WTC11 (cell line): ENCODE measurements at regions not wholly inside any gene's neighbourhood (a gene's known extent, or its start where the extent isn't known, plus 50 kb on each side); places are given as distances from the start of the nearest gene placed in this dataset.

Source experiments
- ATF2 ChIP-seq: sonication (generic); formaldehyde crosslinking; IDR thresholded peaks from 2 replicates; pipeline ENCODE4 v1.8.1; 2022; ENCODE audit warnings: low read depth, missing genetic modification reagents, borderline replicate concordance
- CTCF ChIP-seq: fragments of 200-600 bp; IDR thresholded peaks from 2 replicates; pipeline ENCODE4 v1.8.0; 2022; ENCODE audit warnings: antibody characterized with exemption
- SMAD4 ChIP-seq: sonication (generic); formaldehyde crosslinking; IDR thresholded peaks from 2 replicates; pipeline ENCODE4 v1.8.0; 2022; ENCODE audit warnings: mild to moderate bottlenecking, missing genetic modification reagents
- TEAD4 ChIP-seq: sonication (generic); formaldehyde crosslinking; IDR thresholded peaks from 2 replicates; pipeline ENCODE4 v1.8.0; 2022; ENCODE audit warnings: mild to moderate bottlenecking, missing genetic modification reagents
- ZNF416 ChIP-seq: fragments of 250-450 bp; sonication (Bioruptor Pico); IDR thresholded peaks from 2 replicates; pipeline ENCODE4 v1.9.0; 2021; ENCODE audit warnings: mild to moderate bottlenecking, inconsistent platforms
- ZNF512 ChIP-seq: sonication (generic); formaldehyde crosslinking; IDR thresholded peaks from 2 replicates; pipeline ENCODE4 v1.8.1; 2022; ENCODE audit warnings: missing genetic modification reagents, borderline replicate concordance
- ZSCAN18 ChIP-seq: fragments of 250-450 bp; sonication (Bioruptor Pico); IDR thresholded peaks from 2 replicates; pipeline ENCODE4 v2.1.2; 2022; ENCODE audit warnings: mild to moderate bottlenecking, moderate library complexity

GRCh38 chr21:35674091-35674671 is 386.1 kb downstream of the SETD4 start:
- TF ChIP-seq CTCF (no peak), ZSCAN18 (no peak), TEAD4 (CRISPR knock-in tag) (no peak), SMAD4 (CRISPR knock-in tag) (no peak), ZNF416 (no peak), ATF2 (CRISPR knock-in tag) (no peak), ZNF512 (CRISPR knock-in tag) (no peak)
